BJ (cell line): ENCODE measurements at regions not wholly inside any gene's neighbourhood (a gene's known extent, or its start where the extent isn't known, plus 50 kb on each side); places are given as distances from the start of the nearest gene placed in this dataset.
A peak's percentile ranks its signal among the peaks of the same experiment; 100 is the strongest.

Source experiments
- CTCF ChIA-PET: fragments of 350-600 bp; formaldehyde crosslinking; extraction: SDS; loops from one replicate; lab custom pipeline; 2021; ENCODE audit warnings: antibody characterized with exemption, inconsistent platforms; lab: Yijun Ruan, JAX
- POLR2A ChIA-PET: fragments of 300-600 bp; sonication (Branson Sonifier 250); formaldehyde crosslinking; extraction: SDS; loops from one replicate; lab custom pipeline; 2021; ENCODE audit warnings: antibody characterized with exemption; lab: Charles Lee
- DNase-seq: peaks from one replicate; pipeline ENCODE4 v3.0.0-alpha.2; 2011; ENCODE audit warnings: low read depth
- H3K27me3 ChIP-seq: 2 replicates; pipeline ENCODE4 v1.6.0; 2011; ENCODE audit warnings: low read length; ENCODE audit not compliant: control insufficient read depth, insufficient read depth
- H3K36me3 ChIP-seq: 2 replicates; pipeline ENCODE4 v1.5.1; 2011; ENCODE audit warnings: low read length; ENCODE audit not compliant: control insufficient read depth, insufficient read depth
- H3K4me3 ChIP-seq: 2 replicates; pipeline ENCODE4 v1.5.1; 2011; ENCODE audit warnings: low read depth, mild to moderate bottlenecking, control low read depth, low read length
- CTCF ChIP-seq: IDR thresholded peaks from 2 replicates; pipeline ENCODE4 v1.5.1; 2011; ENCODE audit warnings: low read depth, mild to moderate bottlenecking, control low read depth, inconsistent platforms, low read length, moderate library complexity; ENCODE audit not compliant: insufficient read depth

DNA sequence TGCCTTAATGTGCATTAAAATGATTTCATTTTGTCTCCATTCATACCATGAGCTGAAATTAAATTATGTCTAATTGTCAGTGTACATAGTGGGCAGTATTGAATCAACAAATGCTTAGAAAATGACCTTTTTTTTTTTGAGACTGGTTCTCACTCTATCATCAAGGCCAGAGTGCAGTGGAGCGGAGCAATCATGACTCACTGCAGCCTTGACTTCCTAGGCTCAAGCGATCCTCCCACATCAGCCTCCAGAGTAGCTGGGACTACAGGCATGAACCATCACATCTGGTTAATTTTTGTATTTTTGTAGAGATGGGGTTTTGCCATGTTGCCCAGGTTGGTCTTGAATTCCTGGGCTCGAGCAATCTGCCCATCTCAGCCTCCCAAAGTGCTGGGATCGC lies 117.0 kb upstream of the BLID start:
- ChIA-PET POLR2A (no interaction called here), CTCF (interaction anchor here (0.6 to 0.7 kb wide), 3 partner anchors 17 to 275 kb away, joined by 3 to 8 read pairs (median 4); no protein-coding TSS in a partner anchor)
- TF ChIP-seq CTCF: no peak
- DNase-seq: no peak
- no peaks in the 10 kb centered on the region for H3K27me3 ChIP-seq
- H3K4me3 ChIP-seq: no peak overlapping the region
- H3K36me3 ChIP-seq: no peaks in the 10 kb centered on the region

DNA sequence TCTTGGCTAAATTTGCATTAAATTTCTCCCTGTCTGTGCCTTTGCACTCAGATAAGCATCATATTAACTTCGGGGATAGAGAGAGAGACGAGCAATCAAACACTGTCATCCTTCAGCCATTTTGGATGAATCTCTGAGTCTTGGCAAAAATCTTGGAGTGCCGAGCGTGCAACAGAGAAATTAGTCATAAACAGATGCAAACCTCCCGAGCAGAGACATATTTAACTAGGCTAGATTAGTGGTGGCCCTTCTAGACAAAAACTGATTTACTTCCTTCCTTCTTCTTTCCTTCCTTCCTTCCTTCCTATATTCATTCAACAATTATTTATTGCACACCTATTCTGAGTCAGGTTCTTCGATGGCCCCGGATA lies 114.4 kb upstream of the BLID start:
- CTCF ChIA-PET: interaction anchor here (0.7 kb wide), 1 partner anchor 24 kb away, joined by 3 read pairs; no protein-coding TSS in a partner anchor
- no peak for TF ChIP-seq CTCF
- POLR2A ChIA-PET: no interaction called here
- DNase-seq: no peak
- H3K27me3 ChIP-seq: no peaks in the 10 kb centered on the region
- H3K36me3 ChIP-seq: no peaks in the 10 kb centered on the region
- H3K4me3 ChIP-seq: no peak overlapping the region

DNA sequence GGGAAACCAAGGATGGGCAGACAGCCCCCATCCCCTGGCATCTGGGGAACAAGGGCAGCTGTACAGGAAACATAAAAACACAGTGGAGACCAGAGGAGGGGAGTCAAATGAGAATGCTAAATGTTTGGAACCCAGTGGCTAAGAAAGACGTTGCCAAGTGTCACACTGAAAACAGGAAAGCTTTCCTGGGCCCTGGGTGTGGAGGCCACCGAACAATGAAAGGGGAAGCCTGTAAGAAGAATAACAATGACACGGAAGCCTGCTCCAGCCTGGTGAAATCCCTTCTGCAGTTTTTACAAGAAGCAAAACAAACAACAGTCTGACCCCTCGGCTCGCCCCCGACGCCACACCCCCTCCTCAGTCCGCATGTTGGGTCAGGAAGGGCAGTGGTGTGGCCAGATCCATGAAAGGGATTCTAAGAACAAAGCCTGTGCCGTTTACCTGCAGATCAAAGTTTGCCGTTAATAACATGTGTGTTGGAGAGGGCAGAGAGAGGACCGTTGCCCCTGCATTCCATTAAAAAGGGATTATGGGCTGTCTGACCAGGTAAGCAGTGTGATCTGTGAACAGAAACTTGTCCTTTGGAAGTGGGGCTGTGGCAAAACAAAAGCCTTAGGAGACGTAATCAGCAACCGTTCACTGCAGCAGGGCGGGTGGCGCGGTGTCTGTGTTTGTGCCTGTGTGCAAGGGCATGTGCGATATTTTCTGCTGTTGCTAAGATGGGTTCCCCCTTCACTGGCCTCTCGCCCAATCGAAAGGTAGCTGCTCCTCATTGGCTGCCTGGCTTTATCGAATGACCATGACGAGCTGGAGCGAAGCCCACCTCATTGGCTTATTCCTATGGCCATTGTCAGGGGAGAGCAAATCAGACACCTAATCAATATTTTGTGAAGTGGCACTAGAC lies 113.7 kb upstream of the BLID start:
- CTCF ChIA-PET: interaction anchor here (0.7 to 6.6 kb wide), 4 partner anchors 10 to 575 kb away, joined by 3 to 56 read pairs (median 4); no protein-coding TSS in a partner anchor
- Histone ChIP-seq H3K36me3 (no peaks in the 10 kb centered on the region), H3K4me3 (no peak overlapping the region), H3K27me3 (no peaks in the 10 kb centered on the region)
- no peak for DNase-seq
- POLR2A ChIA-PET: no interaction called here
- TF ChIP-seq CTCF: no peak

- CTCF ChIA-PET: interaction anchor here (1.4 to 6.6 kb wide), 3 partner anchors 11 to 574 kb away, joined by 3 to 56 read pairs (median 5); no protein-coding TSS in a partner anchor
- TF ChIP-seq CTCF: no peak
- POLR2A ChIA-PET: no interaction called here
Observed at GRCh38 chr11:122229078-122229477, 113.1 kb upstream of the BLID start.

DNA sequence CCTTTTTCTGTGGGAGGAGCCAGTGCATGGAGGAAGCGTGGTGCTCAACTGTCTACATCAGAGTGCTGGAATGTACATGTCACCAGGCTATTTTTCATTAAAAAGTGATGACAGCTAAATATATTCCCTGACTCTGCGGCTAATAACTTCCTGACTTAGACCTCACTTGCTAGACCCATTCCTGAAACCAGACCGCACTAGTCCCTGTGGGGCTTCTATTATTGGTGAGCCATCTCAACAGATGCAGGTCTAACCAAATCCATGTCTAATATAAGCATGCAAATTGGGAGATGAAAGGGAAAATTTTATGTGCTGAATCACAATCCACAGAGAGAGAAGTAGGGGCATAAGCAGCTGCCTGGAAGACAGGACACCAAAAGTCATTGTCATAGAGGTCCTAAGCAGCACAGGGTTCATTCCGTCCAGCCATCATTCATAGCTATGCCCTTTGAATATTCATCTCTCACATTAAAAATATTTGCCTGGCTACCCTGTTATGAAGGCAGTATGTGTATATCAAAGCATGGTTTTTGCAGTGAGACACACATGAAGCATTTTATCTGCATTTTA lies 110.9 kb upstream of the BLID start:
- Histone ChIP-seq H3K4me3 (no peak overlapping the region), H3K36me3 (no peaks in the 10 kb centered on the region), H3K27me3 (no peaks in the 10 kb centered on the region)
- ChIA-PET POLR2A (no interaction called here), CTCF (interaction anchor here (0.6 to 6.6 kb wide), 6 partner anchors 7 to 332 kb away, joined by 3 to 56 read pairs (median 6); no protein-coding TSS in a partner anchor)
- DNase-seq: no peak
- TF ChIP-seq CTCF: no peak

More at GRCh38 chr11:122229078-122229477, 113.1 kb upstream of the BLID start:
- Histone ChIP-seq H3K4me3 (no peak overlapping the region), H3K27me3 (no peaks in the 10 kb centered on the region), H3K36me3 (no peaks in the 10 kb centered on the region)
- DNase-seq: peak; percentile 64
